Brain microvascular endothelial cell (primary cell): ENCODE measurements at regions not wholly inside any gene's neighbourhood (a gene's known extent, or its start where the extent isn't known, plus 50 kb on each side); places are given as distances from the start of the nearest gene placed in this dataset.

ENCODE experiments used
- DNase-seq: peaks from one replicate; pipeline ENCODE4 v3.0.0-alpha.2; 2020
- H3K27ac ChIP-seq: fragments of 250-450 bp; sonication (Bioruptor Pico); 2 replicates; pipeline ENCODE4 v1.5.1; 2020; ENCODE audit warnings: mild to moderate bottlenecking, moderate library complexity
- H3K27me3 ChIP-seq: fragments of 250-450 bp; sonication (Bioruptor Pico); replicated peaks from 2 replicates; pipeline ENCODE4 v1.5.1; 2020; ENCODE audit warnings: mild to moderate bottlenecking
- H3K36me3 ChIP-seq: fragments of 250-450 bp; sonication (Bioruptor Pico); replicated peaks from 2 replicates; pipeline ENCODE4 v1.5.1; 2020; ENCODE audit warnings: mild to moderate bottlenecking
- H3K4me3 ChIP-seq: 2 replicates; pipeline ENCODE4 v1.5.1; 2011; ENCODE audit warnings: low read depth, mild to moderate bottlenecking, control low read depth, low read length, moderate library complexity
- in situ Hi-C: cut with HindIII; loops from 2 replicates; pipeline ENCODE4 v1.10.0; 2017; ENCODE audit warnings: low sequenced_read_pairs, low pct_ligation_motif_present
- TF ChIP-seq, protein P1 (sequence below): IDR thresholded peaks from 2 replicates; pipeline ENCODE4 v1.5.1; 2011; ENCODE audit warnings: low read depth, mild to moderate bottlenecking, moderate library complexity, low read length, control low read depth, inconsistent platforms; ENCODE audit errors: missing control alignments

DNA sequence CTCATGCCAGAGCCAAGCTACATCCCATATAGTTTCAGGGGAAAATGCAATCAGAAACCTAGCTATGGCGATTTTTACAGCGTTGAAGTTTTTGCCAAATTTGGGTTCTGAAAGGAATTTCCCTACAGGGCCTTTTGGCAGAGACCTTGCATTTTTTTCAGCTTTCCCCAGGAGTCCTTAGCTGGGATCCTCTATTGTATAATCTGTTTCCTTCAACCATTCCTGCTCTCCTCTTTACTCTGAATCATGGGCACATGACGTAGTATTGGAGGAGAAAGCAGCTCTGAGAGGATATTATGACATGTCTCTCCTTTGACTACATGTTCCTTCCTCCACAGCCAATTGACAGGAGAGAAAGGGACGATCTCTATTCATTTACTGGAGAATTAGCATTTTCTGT, 118.5 kb upstream of the ERCC6L2 start:
- no peaks in the 10 kb centered on the region for H3K36me3 ChIP-seq
- peak; percentile 25 for DNase-seq
- TF ChIP-seq, protein P1, sequence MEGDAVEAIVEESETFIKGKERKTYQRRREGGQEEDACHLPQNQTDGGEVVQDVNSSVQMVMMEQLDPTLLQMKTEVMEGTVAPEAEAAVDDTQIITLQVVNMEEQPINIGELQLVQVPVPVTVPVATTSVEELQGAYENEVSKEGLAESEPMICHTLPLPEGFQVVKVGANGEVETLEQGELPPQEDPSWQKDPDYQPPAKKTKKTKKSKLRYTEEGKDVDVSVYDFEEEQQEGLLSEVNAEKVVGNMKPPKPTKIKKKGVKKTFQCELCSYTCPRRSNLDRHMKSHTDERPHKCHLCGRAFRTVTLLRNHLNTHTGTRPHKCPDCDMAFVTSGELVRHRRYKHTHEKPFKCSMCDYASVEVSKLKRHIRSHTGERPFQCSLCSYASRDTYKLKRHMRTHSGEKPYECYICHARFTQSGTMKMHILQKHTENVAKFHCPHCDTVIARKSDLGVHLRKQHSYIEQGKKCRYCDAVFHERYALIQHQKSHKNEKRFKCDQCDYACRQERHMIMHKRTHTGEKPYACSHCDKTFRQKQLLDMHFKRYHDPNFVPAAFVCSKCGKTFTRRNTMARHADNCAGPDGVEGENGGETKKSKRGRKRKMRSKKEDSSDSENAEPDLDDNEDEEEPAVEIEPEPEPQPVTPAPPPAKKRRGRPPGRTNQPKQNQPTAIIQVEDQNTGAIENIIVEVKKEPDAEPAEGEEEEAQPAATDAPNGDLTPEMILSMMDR: no peak
- no peak overlapping the region for H3K4me3 ChIP-seq
- peaks cover 2% of the 10 kb centered on the region for H3K27me3 ChIP-seq
- no peak overlapping the region for H3K27ac ChIP-seq
- in situ Hi-C loops: no loop called here

DNA sequence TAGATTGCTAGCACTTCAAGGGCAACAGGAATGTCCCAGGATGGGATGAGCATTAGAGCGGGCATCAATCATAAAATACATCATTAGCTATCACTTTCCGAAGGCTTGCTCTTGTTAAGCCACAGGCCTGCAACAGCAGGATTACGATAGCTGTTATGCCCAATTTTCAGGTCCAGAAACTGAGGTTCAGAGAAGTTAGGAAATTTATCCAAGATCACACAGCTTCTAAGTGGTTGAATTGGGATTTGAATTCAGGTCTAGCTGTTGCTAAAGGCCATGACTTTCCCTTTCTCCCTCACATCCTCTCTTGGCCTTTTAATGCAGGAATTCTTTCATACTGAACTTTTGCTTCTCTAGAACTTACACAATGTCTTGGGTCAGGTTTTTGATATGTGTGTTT, 119.4 kb upstream of the ERCC6L2 start:
- DNase-seq: no peak
- H3K27ac ChIP-seq: no peak overlapping the region
- H3K36me3 ChIP-seq: no peaks in the 10 kb centered on the region
- H3K27me3 ChIP-seq: peaks cover 2% of the 10 kb centered on the region
- no peak overlapping the region for H3K4me3 ChIP-seq
- in situ Hi-C loops: no loop called here
- TF ChIP-seq, protein P1: no peak

DNA sequence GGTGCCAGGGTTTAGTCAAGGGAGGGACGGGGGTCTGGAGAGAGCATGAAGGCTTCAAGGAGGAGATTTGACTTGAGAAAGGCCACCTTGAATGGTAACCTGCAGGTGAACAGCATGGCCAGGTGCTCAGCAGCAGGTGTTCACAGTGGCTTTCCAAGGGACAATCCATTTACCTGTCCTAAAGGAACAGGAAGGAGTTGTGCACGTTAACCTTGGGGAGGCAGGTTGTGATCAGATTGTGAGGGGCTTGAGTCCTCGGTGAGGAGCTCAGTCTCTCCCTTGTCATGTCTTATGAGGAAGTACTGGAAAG, 120.1 kb upstream of the ERCC6L2 start:
- H3K27ac ChIP-seq: no peak overlapping the region
- in situ Hi-C loops: no loop called here
- H3K4me3 ChIP-seq: no peak overlapping the region
- DNase-seq: no peak
- TF ChIP-seq, protein P1: no peak
- H3K36me3 ChIP-seq: no peaks in the 10 kb centered on the region
- H3K27me3 ChIP-seq: peaks cover 2% of the 10 kb centered on the region

DNA sequence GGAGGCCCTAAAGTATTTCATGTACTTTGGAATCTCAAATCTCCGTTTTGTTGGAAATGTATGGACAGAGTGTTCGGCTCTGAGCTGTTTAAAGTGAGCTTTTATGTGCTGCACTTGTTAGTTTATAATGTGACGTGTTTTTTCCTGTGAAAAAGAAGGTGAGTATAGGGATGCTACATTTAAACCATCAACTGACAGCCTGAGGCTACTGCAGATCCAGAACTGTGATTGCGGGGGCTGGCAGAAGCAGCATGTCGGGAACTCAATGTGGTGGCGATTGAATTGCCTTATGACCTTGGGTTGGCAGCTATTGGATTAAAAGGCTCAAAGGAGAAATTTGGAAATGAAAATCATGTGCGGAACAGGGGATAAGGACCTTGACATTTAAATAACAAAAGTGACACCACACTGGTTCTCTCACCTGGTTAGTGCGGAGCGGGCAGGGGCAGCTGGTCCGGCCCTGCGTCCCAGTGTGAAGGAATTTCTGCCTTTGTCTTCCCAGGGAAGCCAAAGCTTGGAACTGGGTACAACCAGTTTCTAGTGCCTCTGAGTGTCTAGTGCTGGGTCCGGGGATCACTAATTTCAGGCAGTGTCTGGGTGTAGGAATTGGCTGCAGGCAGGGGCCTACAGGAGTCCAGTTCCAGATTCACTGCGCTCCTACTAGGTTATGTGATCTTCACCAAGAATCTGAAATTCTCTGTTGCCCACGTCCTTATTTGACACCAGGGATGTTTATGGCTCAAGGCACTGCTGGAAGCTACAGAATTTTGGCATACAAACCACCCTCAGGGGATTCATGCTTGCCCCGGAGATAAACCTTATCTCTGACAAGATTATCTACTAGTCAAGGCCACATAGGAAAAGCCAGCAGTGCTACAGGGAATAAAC, 120.7 kb upstream of the ERCC6L2 start:
- Histone ChIP-seq H3K4me3 (no peak overlapping the region), H3K36me3 (no peaks in the 10 kb centered on the region), H3K27me3 (peaks cover 2% of the 10 kb centered on the region), H3K27ac (no peak overlapping the region)
- in situ Hi-C loops: no loop called here
- DNase-seq: no peak
- TF ChIP-seq, protein P1: no peak

DNA sequence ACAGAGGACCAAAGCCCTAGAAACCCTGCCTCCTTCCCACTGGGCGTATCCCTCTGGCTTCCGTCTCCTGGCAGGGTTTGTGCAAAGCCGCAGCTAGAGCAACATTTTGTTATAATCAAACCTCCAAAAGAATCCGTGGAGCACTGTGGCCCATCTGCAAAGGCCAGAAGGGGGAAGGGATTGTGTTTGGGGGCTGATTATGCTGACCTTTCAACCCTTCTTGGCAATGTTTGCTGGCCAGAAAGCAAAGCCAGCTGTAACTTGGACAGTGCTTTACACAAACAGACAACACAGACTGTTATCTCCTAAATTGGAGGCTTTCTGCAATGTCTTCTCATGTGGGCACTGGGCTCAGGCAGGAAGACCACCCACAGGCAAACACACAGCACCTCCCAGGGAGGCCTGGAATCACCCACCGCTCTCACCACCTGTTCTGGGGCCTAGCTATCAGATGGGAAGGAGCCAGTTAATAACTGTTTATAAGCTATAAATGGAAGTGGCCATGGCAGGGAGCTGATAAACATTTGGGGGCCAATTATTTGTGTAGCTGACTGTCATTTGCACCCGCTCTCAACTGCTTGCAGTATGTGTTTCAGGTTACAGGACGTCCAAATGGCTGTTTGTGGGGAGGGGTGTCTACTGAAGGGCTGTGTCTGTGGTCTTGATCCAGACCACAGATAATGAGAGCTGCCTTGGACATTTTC, 121.6 kb upstream of the ERCC6L2 start:
- in situ Hi-C loops: no loop called here
- H3K4me3 ChIP-seq: no peak overlapping the region
- no peaks in the 10 kb centered on the region for H3K36me3 ChIP-seq
- peaks cover 2% of the 10 kb centered on the region for H3K27me3 ChIP-seq
- H3K27ac ChIP-seq: no peak overlapping the region
- DNase-seq: no peak
- TF ChIP-seq, protein P1: no peak
